ENCODE measurements at regions not wholly inside any gene's neighbourhood (a gene's known extent, or its start where the extent isn't known, plus 50 kb on each side); places are given as distances from the start of the nearest gene placed in this dataset.
"Not testable (repeated sequence)": the region's sequence is repeated elsewhere in the genome, so short reads cannot be mapped to it uniquely, and the experiment has no call there.

- DNase-seq (ENCODE audit: low spot score), result peak; percentile 38
These were observed 130.6 kb upstream of the FHIT start for GRCh38 chr3:61381745-61382392.

DNA sequence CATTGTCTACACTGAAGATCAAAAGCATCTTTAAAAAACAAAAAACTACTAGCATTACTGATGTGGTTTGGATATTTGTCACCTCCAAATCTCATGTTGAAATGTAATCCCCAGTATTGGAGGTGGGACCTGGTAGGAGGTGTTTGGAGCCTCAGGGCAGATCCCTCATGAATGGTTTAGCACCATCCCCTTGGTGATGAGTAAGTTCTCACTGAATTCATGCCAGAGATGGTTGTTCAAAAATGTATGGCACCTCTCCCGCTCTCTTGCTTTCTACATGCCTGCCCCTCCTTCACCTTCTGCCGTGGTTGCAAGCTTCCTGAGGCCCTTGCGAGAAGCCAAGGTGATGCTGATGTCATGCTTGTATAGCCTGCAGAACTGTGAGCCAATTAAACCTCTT lies 136.6 kb upstream of the FHIT start:
- DNase-seq (ENCODE audit: low spot score), result no peak

DNA sequence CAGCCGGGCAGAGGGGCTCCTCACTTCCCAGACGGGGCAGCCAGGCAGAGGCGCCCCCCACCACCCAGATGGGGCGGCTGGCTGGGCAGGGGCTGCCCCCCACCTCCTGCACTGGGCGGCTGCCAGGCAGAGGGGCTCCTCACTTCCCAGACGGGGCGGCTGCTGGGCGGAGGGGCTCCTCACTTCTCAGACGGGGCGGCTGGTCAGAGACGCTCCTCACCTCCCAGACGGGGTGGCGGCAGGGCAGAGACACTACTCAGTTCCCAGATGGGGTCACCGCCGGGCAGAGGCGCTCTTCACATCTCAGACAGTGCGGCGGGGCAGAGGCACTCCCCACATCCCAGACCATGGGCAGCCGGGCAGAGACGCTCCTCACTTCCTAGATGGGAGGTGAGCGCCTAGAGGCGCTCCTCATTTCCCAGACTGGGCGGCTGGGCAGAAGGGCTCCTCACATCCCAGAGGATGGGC lies 142.3 kb upstream of the FHIT start:
- not testable (repeated sequence) for DNase-seq (ENCODE audit: low spot score)

GRCh38 chr3:61401359-61401758 lies 150.1 kb upstream of the FHIT start:
- no peak for DNase-seq (ENCODE audit: low spot score)

- DNase-seq (ENCODE audit: low spot score), result no peak
These were observed 154.0 kb upstream of the PTPRG start for GRCh38 chr3:61407397-61407796.

DNA sequence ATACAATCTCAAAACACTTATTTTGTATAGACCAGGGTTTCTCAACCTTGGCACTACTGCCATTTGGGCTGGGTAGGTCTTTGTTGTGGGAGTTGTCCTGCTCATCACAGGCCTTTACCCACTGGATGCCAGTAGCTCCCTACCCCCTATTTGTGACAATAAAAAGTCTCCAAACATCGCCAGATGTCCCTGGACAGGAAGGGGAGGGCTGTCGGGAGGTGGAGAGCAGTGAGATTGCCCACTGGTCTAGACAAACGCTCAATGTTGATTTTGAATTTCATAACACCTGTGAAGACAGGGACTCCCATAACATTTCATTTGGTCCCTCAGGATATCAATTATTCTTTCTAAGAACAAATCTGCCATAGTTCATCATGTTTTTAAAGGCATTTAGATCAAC lies 151.7 kb upstream of the PTPRG start:
- DNase-seq (ENCODE audit: low spot score), result no peak

DNA sequence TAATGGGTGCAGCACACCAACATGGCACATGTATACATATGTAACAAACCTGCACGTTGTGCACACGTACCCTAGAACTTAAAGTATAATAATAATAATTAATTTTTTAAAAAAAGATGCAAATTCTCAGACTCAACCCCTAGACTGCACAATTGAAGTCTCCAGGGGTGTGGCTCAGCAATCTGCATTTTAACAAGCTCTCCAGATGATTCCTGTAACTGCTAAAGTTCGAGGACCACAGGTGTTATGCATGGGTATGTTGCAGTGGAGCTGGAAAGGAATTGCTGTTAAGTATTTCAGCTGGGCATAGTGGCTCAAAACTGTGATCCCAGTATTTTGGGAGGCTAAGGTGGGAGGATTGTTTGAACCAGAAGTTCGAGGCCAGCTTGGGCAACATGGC lies 151.0 kb upstream of the PTPRG start:
- DNase-seq (ENCODE audit: low spot score), result not testable (repeated sequence)

- no peak for DNase-seq (ENCODE audit: low spot score)
These were observed 150.2 kb upstream of the PTPRG start for GRCh38 chr3:61411009-61411662.

GRCh38 chr3:61414456-61414855 lies 146.9 kb upstream of the PTPRG start:
- DNase-seq (ENCODE audit: low spot score), result no peak

GRCh38 chr3:61415201-61415600 lies 146.2 kb upstream of the PTPRG start:
- DNase-seq (ENCODE audit: low spot score), result no peak

DNA sequence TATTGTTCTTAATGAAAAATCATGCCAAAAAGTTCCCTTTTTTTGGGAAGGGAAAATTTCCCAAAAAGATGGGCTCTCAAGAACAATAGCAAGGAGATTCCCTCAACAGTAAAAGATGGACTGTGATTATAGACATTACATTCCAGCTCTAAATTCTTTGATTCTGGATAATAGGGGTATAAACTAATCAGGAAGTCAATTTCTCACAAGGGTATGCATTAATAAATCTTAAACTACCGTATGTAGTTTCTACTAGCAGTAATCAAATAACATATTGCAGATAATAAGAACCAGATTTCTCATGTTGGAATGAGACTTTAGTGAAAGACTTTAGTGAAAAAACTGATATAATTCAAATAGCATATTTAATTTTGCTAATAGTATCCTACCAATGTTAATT lies 144.8 kb upstream of the PTPRG start:
- no peak for DNase-seq (ENCODE audit: low spot score)

GRCh38 chr3:61417352-61417751 lies 144.0 kb upstream of the PTPRG start:
- no peak for DNase-seq (ENCODE audit: low spot score)

DNA sequence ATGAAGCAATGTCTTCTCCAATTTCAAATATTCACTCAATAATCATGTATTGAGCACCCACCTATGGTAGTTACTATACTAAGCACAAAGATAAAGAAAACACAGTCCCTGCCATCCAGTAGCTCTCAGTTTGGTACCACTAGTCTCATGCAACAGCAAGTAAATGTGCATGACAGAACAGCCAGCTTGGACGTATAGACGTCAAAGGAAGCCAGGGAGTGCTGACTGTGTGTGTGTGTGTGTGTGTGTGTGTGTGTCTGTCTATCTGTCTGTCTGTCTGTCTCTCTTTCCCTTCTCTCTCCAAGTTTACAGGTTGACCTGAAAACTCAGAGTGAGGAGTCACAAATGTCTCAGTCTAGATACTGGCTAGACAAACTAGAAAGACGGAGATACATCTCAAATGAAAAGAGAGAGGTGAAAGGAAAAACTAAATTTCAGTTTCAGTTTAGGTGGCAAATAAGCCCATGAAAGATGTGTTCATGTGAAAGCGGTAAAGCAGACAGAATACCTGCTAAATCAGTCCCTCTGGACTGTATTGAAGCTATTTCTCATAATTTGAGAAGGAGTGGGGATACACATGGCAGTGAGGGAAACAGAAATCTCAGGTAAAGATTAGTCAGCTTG lies 141.1 kb upstream of the PTPRG start:
- no peak for DNase-seq (ENCODE audit: low spot score)

- DNase-seq (ENCODE audit: low spot score), result no peak
These were observed 138.3 kb upstream of the PTPRG start for GRCh38 chr3:61422945-61423673.

DNA sequence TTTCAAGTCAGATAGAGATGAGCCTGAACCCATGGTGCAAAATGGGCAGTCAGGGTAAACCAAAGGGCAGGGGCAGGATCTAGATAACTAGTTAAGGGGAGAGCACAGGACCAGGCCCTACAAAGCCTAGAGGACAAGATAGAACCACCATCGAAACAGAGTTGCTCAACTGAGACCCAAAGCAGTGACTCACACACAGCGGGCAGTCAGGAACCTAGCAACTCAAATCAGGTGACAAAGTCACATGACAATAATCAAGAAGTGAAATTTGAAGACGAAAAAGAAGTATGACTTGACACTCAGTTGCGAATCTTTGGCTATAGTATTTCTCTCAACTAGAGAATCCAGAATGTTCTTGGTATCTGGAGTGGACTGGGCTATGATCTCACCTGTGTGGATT lies 136.0 kb upstream of the PTPRG start:
- no peak for DNase-seq (ENCODE audit: low spot score)

GRCh38 chr3:61429106-61429505 lies 132.3 kb upstream of the PTPRG start:
- DNase-seq (ENCODE audit: low spot score), result no peak

DNA sequence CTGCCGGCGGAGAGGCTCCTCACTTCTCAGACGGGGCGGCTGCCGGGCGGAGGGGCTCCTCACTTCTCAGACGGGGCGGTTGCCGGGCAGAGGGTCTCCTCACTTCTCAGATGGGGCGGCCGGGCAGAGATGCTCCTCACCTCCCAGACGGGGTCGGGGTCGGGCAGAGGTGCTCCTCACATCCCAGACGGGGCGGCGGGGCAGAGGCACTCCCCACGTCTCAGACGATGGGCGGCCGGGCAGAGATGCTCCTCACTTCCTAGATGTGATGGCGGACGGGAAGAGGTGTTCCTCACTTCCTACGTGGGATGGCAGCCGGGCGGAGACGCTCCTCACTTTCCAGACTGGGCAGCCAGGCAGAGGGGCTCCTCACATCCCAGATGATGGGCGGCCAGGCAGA lies 126.5 kb upstream of the PTPRG start:
- DNase-seq (ENCODE audit: low spot score), result not testable (repeated sequence)

GRCh38 chr3:61435361-61435760 lies 126.0 kb upstream of the PTPRG start:
- DNase-seq (ENCODE audit: low spot score), result not testable (repeated sequence)

- DNase-seq (ENCODE audit: low spot score), result no peak
These were observed 122.9 kb upstream of the PTPRG start for GRCh38 chr3:61438253-61439121.

DNA sequence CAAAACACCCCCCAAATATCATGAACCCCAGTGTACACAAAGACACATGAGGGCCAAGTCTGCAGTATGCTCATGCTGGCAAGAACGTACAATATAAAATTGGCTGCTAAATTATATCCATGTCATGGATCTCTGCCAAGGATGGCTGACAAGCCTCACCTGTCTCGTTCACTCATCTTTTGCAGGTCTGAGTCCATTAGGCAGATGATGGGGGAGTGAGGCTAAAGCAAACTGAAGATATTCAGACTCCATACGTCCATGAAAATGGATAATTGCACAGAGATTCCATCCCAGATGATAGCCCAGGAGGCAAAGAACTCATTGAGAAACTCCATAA lies 122.3 kb upstream of the PTPRG start:
- no peak for DNase-seq (ENCODE audit: low spot score)

- DNase-seq (ENCODE audit: low spot score), result no peak
These were observed 118.7 kb upstream of the PTPRG start for GRCh38 chr3:61442696-61443095.

GRCh38 chr3:61443886-61444285 lies 117.5 kb upstream of the PTPRG start:
- no peak for DNase-seq (ENCODE audit: low spot score)
